K562 (cell line): ENCODE measurements at regions not wholly inside any gene's neighbourhood (a gene's known extent, or its start where the extent isn't known, plus 50 kb on each side); places are given as distances from the start of the nearest gene placed in this dataset.

Experiments
- ATAC-seq: fragments of 200-7000 bp; cut with Tn5 transposase; 3 replicates; pipeline ENCODE4 v1.9.1; 2020; ENCODE audit warnings: moderate library complexity
- BruUV-seq: library from RNA; stranded (reverse); fragments of 400-500 nt; replicated peaks from 2 replicates; lab custom pipeline; 2021; lab: Mats Ljungman, UMichigan
- CTCF ChIA-PET: fragments of 300-600 bp; formaldehyde crosslinking; extraction: SDS; loops from one replicate; lab custom pipeline; 2021; ENCODE audit warnings: low intra/inter-chr PET ratio; lab: Yijun Ruan, JAX
- POLR2A ChIA-PET: fragments of 300-600, 350-650 bp; sonication (Branson Sonifier 250); formaldehyde crosslinking; extraction: SDS; loops from one replicate; lab custom pipeline; 2021; ENCODE audit warnings: antibody characterized with exemption, inconsistent platforms; lab: Yijun Ruan, JAX
- DNase-seq, 4 experiments: peaks; one replicate each; pipeline versions ENCODE4 v3.0.0 to v3.0.0-alpha.2; 2011 to 2018; ENCODE audit warnings: low spot score in 3 of 4, mixed read lengths in 3 of 4; ENCODE audit errors: extremely low read depth in 1 of 4
- FAIRE-seq: peaks from 2 replicates; lab custom pipeline; 2011; peaks lifted over from hg19 to GRCh38; lab: Jason Lieb, UNC
- H2AFZ ChIP-seq: 2 replicates; pipeline ENCODE4 v1.6.0; 2011; ENCODE audit warnings: low read depth, low read length, control low read depth, inconsistent platforms
- H3K27ac ChIP-seq: fragments of 200-600 bp; 3 replicates; pipeline ENCODE4 v1.8.0; 2011; ENCODE audit warnings: low read depth, mild to moderate bottlenecking, control low read depth, inconsistent platforms, low read length, moderate library complexity, mixed read lengths; ENCODE audit errors: extremely low read depth
- H3K27me3 ChIP-seq, 2 experiments: fragments of 300-600 bp in 1 of 2; 2 replicates in 1 of 2; 3 replicates in 1 of 2; pipeline versions ENCODE4 v1.6.0 to v1.8.0; 2011; ENCODE audit warnings: inconsistent platforms in 2 of 2, low read length in 2 of 2, mild to moderate bottlenecking in 1 of 2, mixed read lengths in 1 of 2, moderate library complexity in 1 of 2; ENCODE audit not compliant: control insufficient read depth in 2 of 2, insufficient read depth in 2 of 2
- H3K36me3 ChIP-seq: fragments of 300-600 bp; 3 replicates; pipeline ENCODE4 v1.8.0; 2011; ENCODE audit warnings: mild to moderate bottlenecking, low read length, inconsistent platforms; ENCODE audit not compliant: control insufficient read depth, insufficient read depth
- H3K4me1 ChIP-seq, 2 experiments: fragments of 200-600 bp in 1 of 2; replicated peaks in 1 of 2; 2 replicates in 1 of 2; 3 replicates in 1 of 2; pipeline versions ENCODE4 v1.5.1 to v1.8.0; 2011; ENCODE audit warnings: inconsistent platforms in 2 of 2, low read length in 2 of 2, mild to moderate bottlenecking in 1 of 2, mixed read lengths in 1 of 2, moderate library complexity in 1 of 2; ENCODE audit not compliant: control insufficient read depth in 2 of 2, insufficient read depth in 2 of 2
- H3K4me2 ChIP-seq: 2 replicates; pipeline ENCODE4 v1.6.1; 2011; ENCODE audit warnings: low read length, control low read depth, inconsistent platforms, mixed read lengths; ENCODE audit not compliant: insufficient read depth
- H3K4me3 ChIP-seq: fragments of 200-600 bp; sonication (generic), shearing (Covaris generic); 2 replicates; pipeline ENCODE4 v1.5.1; 2016; ENCODE audit warnings: control low read depth, inconsistent platforms
- H3K79me2 ChIP-seq: fragments of 200-600 bp; 3 replicates; pipeline ENCODE4 v1.8.0; 2011; ENCODE audit warnings: low read length, inconsistent platforms; ENCODE audit not compliant: control insufficient read depth, insufficient read depth
- H3K9ac ChIP-seq, 2 experiments: 2 replicates each; pipeline versions ENCODE4 v1.6.0 to v1.6.1; 2011; ENCODE audit warnings: low read depth in 2 of 2, low read length in 2 of 2, control low read depth in 1 of 2, inconsistent platforms in 1 of 2, mild to moderate bottlenecking in 1 of 2, mixed read lengths in 1 of 2; ENCODE audit not compliant: insufficient read depth in 1 of 2
- H3K9me1 ChIP-seq: one replicate; pipeline ENCODE4 v1.6.0; 2011; ENCODE audit warnings: inconsistent platforms, mild to moderate bottlenecking, low read length, moderate library complexity; ENCODE audit not compliant: control insufficient read depth, insufficient read depth
- H3K9me3 ChIP-seq: replicated peaks from 2 replicates; pipeline ENCODE4 v1.5.1; 2011; ENCODE audit warnings: low read depth, low read length, inconsistent platforms; ENCODE audit not compliant: control insufficient read depth, insufficient read depth
- H4K20me1 ChIP-seq: replicated peaks from 2 replicates; pipeline ENCODE4 v1.6.1; 2011; ENCODE audit warnings: low read length, inconsistent platforms, mixed read lengths; ENCODE audit not compliant: control insufficient read depth, insufficient read depth
- LCOR ChIP-seq: sonication (generic); formaldehyde crosslinking; IDR thresholded peaks from 2 replicates; pipeline ENCODE4 v1.8.0; 2022; ENCODE audit warnings: mild to moderate bottlenecking, missing genetic modification reagents
- NR2C2 ChIP-seq, 2 experiments: fragments of 200-800 bp in 1 of 2; sonication (Bioruptor generic) in 1 of 2; sonication (generic) in 1 of 2; formaldehyde crosslinking in 1 of 2; IDR thresholded peaks; 2 replicates each; pipeline versions ENCODE4 v1.6.1 to v1.8.0; 2016 to 2022; ENCODE audit warnings: mild to moderate bottlenecking in 1 of 2, missing compliant biosample characterization in 1 of 2, missing genetic modification characterization in 1 of 2, missing genetic modification reagents in 1 of 2
- RHOXF2B ChIP-seq: fragments of 250-450 bp; sonication (Bioruptor Pico); conservative IDR thresholded peaks from 2 replicates; pipeline ENCODE4 v1.5.1; 2021
- XRCC3 ChIP-seq: fragments of 450-650 bp; IDR thresholded peaks from 2 replicates; pipeline ENCODE4 v1.6.1; 2017; ENCODE audit warnings: mild to moderate bottlenecking, moderate library complexity
- ZNF212 ChIP-seq: fragments of 450-650 bp; formaldehyde crosslinking; IDR thresholded peaks from 2 replicates; pipeline ENCODE4 v1.4.0; 2020; ENCODE audit warnings: mild to moderate bottlenecking
- ZNF644 ChIP-seq: fragments of 200-800 bp; sonication (Bioruptor generic); IDR thresholded peaks from 2 replicates; pipeline ENCODE4 v1.6.1; 2016; ENCODE audit warnings: low read depth, missing genetic modification characterization, missing compliant biosample characterization
- WGBS: fragments of 100-300 bp; shearing (Covaris generic); methylation state at CpG from one replicate; pipeline ENCODE4 v1.1.6; 2016; ENCODE audit warnings: low coverage, mixed read lengths; ENCODE audit not compliant: insufficient coverage; ENCODE audit errors: missing lambda C conversion rate; 5-methylcytosine and 5-hydroxymethylcytosine counted together
- in situ Hi-C: fragments of 300-500 bp; cut with MboI; formaldehyde crosslinking; loops from 4 replicates; pipeline ENCODE4 v1.15.0; 2018; ENCODE audit warnings: inconsistent platforms, mixed read lengths
- intact Hi-C: fragments of 100-400 bp; cut with micrococcal nuclease; formaldehyde crosslinking; loops from 2 replicates; pipeline ENCODE4 v1.14.2; 2022
- TF ChIP-seq, protein P1 (sequence below): fragments of 450-650 bp; IDR thresholded peaks from 2 replicates; pipeline ENCODE4 v1.6.1; 2018; ENCODE audit warnings: mild to moderate bottlenecking, low read depth; ENCODE audit not compliant: partially characterized antibody
- TF ChIP-seq, protein P2 (sequence below): fragments of 250-450 bp; sonication (Bioruptor Pico); IDR thresholded peaks from 2 replicates; pipeline ENCODE4 v1.8.0; 2022; ENCODE audit warnings: inconsistent platforms

DNA sequence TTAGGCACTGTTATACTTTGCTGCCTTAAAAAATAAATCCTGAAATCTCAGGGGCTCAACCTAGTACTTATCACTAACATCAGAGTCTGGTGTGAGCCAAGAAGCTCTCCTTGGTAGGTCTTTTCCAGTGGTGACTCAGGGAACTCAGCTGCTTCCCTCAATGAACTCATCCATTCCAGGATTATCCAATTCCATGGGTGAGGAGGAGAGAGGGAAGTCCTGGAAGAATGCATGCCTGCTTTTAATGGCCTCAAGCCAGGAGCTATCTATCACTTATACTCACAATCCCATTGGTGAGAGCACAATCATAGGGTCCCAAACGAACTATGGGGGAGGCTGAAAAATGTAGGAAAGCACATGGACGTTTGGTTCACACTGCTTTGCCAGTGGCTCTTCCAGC is 113.6 kb downstream of the POLR2M start:
- H3K4me2 ChIP-seq: no peak overlapping the region
- WGBS: 0% methylated on average over 2 of the region's 2 CpGs
- H3K79me2 ChIP-seq: no peaks in the 10 kb centered on the region
- no peak overlapping the region for H3K9ac ChIP-seq
- CTCF ChIA-PET: no interaction called here
- in situ Hi-C loops (no loop called here), intact Hi-C loops (no loop called here)
- no peak for TF ChIP-seq XRCC3
- no peak for TF ChIP-seq ZNF644 (tag)
- TF ChIP-seq RHOXF2B: no peak
- no peak overlapping the region for H2AFZ ChIP-seq
- H3K4me3 ChIP-seq: no peak overlapping the region
- no TSS peak for BruUV-seq
- H3K27ac ChIP-seq: no peak overlapping the region
- no peaks in the 10 kb centered on the region for H3K4me1 ChIP-seq
- ATAC-seq (no peak), DNase-seq (no peak), FAIRE-seq (no peak)
- no peaks in the 10 kb centered on the region for H3K36me3 ChIP-seq
- no peaks in the 10 kb centered on the region for H3K9me1 ChIP-seq
- H4K20me1 ChIP-seq: no peaks in the 10 kb centered on the region
- no peaks in the 10 kb centered on the region for H3K9me3 ChIP-seq
- peaks cover 16 to 21% of the 10 kb centered on the region in 2 experiments; a peak in 4 of 5 replicates for H3K27me3 ChIP-seq
- POLR2A ChIA-PET: no interaction called here

DNA sequence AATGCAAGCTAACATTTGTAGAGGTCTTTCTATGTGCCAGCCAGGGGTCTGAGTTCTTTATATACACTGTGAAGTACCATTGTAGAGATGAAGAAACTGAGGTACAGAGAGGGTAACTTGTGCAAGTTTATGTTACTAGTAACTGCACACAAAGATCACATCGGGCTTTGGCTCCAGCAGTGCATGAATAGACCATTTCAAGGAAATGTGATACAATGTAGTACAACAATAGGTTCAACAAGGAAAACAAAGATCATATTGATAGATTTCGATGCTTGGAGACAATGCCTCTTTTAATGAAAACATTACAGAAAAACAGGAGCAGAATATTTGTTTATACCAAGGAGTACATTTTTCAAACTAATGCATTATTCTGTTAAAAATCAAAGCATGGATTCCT is 115.3 kb downstream of the POLR2M start:
- FAIRE-seq: no peak
- no peaks in the 10 kb centered on the region for H3K4me1 ChIP-seq
- no peak overlapping the region for H3K4me3 ChIP-seq
- no peak overlapping the region for H3K9ac ChIP-seq
- WGBS: 0% methylated on average over 2 of the region's 2 CpGs
- CTCF ChIA-PET: no interaction called here
- TF ChIP-seq, protein P1, sequence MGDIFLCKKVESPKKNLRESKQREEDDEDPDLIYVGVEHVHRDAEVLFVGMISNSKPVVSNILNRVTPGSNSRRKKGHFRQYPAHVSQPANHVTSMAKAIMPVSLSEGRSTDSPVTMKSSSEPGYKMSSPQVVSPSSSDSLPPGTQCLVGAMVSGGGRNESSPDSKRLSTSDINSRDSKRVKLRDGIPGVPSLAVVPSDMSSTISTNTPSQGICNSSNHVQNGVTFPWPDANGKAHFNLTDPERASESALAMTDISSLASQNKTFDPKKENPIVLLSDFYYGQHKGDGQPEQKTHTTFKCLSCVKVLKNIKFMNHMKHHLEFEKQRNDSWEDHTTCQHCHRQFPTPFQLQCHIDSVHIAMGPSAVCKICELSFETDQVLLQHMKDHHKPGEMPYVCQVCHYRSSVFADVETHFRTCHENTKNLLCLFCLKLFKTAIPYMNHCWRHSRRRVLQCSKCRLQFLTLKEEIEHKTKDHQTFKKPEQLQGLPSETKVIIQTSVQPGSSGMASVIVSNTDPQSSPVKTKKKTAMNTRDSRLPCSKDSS: no peak
- TF ChIP-seq LCOR (CRISPR knock-in tag) (no peak), ZNF212 (CRISPR knock-in tag) (no peak), NR2C2 (CRISPR knock-in tag; IDR thresholded peaks at IDR 0.05) (no peak), NR2C2 (tag; IDR thresholded peaks at IDR 0.05) (no peak)
- TF ChIP-seq, protein P2, sequence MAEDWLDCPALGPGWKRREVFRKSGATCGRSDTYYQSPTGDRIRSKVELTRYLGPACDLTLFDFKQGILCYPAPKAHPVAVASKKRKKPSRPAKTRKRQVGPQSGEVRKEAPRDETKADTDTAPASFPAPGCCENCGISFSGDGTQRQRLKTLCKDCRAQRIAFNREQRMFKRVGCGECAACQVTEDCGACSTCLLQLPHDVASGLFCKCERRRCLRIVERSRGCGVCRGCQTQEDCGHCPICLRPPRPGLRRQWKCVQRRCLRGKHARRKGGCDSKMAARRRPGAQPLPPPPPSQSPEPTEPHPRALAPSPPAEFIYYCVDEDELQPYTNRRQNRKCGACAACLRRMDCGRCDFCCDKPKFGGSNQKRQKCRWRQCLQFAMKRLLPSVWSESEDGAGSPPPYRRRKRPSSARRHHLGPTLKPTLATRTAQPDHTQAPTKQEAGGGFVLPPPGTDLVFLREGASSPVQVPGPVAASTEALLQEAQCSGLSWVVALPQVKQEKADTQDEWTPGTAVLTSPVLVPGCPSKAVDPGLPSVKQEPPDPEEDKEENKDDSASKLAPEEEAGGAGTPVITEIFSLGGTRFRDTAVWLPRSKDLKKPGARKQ: no peak
- no peaks in the 10 kb centered on the region for H3K9me3 ChIP-seq
- no TSS peak for BruUV-seq
- no peaks in the 10 kb centered on the region for H3K79me2 ChIP-seq
- no peak overlapping the region for H3K4me2 ChIP-seq
- intact Hi-C loops (no loop called here), in situ Hi-C loops (no loop called here)
- POLR2A ChIA-PET: interaction anchor here (0.6 kb wide), 1 partner anchor 38 kb away, joined by 3 read pairs; no protein-coding TSS in a partner anchor
- no peaks in the 10 kb centered on the region for H3K36me3 ChIP-seq
- H4K20me1 ChIP-seq: no peaks in the 10 kb centered on the region
- no peak for ATAC-seq
- H3K27me3 ChIP-seq: peaks cover 12 to 15% of the 10 kb centered on the region in 2 experiments; a peak in 4 of 5 replicates
- no peak for DNase-seq
- no peak overlapping the region for H2AFZ ChIP-seq
- no peak overlapping the region for H3K27ac ChIP-seq
- no peaks in the 10 kb centered on the region for H3K9me1 ChIP-seq
